ENCODE measurements at regions not wholly inside any gene's neighbourhood (a gene's known extent, or its start where the extent isn't known, plus 50 kb on each side); places are given as distances from the start of the nearest gene placed in this dataset.

DNA sequence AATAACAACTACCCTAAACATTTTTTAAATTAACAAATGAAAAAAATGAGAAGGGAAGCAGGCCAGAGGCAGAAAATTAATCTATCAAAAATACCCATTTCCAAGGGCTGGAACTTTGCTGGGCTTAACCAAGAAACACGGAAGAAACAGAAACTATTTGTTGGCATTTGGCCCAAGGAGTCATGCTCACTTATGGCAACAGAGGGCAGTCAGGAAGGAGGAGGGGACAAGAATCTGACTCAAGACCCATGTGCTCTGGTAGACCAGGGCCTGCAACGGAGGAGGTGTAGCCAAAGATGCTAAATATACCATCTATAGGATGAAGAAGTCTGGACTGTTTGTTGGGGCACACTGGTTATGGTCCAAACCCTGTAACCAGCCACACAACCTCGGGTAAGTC lies 496.7 kb downstream of the COG6 start:
- no peak for DNase-seq

DNA sequence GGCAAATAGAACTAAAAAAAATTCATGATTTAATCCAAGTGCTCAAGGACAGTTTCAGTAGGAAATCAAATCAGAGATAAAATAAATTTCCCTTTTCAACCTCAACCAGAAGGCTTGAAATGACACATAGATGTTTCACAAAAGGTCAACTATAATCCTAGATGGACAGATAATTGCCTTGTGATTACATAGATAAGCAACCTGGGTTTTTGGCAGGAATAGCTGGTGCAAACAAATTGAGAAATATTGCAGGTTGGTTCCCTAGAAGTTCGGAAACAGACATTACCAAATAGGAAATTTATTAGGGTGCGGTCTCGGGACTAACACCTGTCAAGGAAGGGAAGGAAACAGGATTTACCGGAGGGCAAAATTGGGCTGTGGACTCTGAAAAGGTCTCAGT lies 497.5 kb downstream of the COG6 start:
- DNase-seq: no peak

- DNase-seq: no peak
Observed at GRCh38 chr13:40153516-40153915, 498.1 kb downstream of the COG6 start.

DNA sequence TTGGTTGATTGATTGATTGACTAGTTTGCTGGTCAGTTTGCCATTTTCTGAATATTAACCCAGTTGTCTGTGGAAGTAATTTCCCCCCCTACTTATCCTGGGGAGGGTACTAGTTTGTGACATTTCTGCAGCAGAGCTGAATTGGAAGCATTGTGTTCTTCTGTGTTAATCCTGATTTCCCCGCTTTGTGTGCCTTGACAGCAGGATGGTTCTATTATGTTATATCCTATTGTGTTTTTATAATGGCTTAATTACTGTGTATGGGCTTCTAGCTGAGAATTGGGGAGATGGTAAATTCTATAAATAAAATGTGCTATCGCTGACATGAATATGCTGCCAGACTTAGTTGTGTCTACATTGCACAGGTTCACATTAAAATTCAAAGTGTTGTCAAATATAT lies 499.7 kb downstream of the COG6 start:
- no peak for DNase-seq

DNA sequence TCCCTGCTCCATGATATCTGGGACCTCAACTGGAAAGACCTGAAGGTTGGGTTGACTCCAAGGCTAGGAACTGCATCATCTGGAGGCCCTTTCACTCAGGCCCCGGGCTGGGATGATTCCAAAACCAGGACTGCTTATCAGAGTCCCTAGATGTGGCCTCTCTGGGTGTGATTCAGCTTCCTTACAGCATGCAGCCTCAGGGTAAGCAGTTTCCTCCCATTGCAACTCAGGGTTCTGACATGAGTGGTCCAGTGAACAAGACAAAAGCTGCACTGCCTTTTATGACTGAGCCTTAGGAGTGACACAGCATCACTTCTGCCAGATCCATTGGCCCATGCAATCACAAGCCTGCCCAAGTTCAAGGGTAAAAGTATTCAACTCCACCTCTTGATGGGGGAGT lies 502.8 kb downstream of the COG6 start:
- no peak for DNase-seq

DNA sequence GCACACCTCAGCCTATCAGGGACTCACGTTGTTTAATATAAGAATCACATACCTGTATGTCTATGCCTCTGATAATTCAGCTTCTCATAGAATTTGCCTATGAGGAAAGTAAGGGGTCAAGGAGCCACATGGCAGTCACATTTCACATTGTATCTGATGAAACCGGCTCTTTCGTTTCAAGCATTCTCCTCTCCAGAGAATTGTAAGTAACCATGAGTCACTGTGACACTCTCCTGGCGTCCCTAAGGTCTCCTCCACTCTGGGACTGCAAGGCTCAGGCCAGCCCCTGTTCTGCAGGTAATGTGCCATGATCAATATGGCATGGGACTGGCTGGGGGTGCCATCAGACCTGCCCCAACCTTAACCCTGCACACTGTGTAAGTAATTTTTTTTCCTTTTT lies 503.3 kb downstream of the COG6 start:
- no peak for DNase-seq

GRCh38 chr13:40159736-40160135 lies 504.3 kb downstream of the COG6 start:
- no peak for DNase-seq

DNA sequence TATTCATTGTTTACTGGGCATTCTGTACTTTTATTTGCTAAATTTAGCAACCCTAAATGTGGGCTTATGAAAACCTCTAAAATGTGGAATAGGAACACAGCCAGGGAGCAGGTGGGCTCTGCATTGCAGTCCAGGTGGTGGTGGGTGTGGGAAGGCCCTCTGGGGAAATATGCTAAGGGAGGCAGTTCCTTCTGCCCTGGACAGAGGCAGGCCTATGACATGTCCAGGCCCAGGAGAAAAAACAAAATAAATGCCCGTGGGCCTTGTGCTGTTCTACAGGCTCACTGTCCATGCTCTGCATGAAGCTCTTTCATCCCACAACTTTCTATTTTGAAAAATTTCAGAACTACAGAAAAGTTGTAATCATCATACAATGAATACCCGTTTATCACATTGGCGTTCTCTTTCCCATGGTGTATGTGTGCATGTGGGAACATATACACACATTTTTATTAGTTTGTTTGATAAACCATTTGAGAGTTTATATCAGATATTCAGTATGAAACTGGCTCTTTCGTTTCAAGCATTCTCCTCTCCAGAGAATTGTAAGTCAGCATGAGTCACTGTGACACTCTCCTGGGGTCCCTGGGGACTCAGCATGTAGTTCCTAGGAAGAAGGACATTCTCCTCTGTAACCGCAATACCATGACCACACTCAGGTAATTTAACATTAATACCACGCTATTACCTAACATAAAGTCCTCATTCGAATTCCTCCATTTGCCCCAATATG lies 505.3 kb downstream of the COG6 start:
- no peak for DNase-seq

DNA sequence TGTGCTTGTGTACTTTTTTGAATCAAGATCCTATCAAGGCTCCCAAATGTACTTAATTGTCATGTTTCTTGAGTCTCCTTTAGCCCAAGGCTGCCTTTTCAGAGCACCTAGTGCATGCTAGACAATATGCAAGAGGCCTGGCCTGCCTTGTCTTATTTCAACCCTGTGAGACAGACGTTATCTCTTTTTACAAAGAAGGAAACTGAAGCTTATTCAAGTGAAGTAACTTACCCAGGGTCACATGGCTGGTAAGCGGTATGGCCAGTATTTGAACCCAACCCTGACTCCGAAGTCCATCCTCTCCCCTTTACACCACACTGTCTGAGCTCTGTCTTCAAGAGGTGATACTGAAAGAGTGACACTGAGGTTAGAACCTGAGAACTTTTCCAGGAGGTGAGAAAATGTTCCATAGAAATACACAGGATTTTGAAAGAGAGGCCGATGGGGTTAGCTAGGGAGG lies 505.1 kb downstream of the FOXO1 start:
- DNase-seq: no peak

- no peak for DNase-seq
Observed at GRCh38 chr13:40161931-40162330, 504.5 kb downstream of the FOXO1 start.

- no peak for DNase-seq
Observed at GRCh38 chr13:40163066-40164000, 503.1 kb downstream of the FOXO1 start.

DNA sequence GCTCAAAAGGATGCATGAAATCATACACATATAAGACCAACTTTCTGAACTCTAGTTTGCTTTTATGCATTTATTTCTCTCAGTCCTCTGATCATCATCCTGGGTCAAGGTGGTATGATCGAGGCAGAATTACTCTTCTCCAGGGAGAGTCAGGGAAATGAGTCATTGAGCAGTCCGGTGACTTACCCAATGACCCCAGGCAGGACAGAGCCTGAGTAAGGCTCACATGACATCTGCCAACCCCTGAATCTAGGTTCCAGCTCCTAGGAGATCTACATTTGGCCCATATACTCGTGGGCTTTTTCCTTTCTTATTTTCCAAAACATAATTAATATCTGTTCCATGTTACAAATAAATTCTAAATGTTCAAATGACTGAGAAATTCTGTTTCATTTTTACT lies 502.3 kb downstream of the FOXO1 start:
- DNase-seq: no peak

DNA sequence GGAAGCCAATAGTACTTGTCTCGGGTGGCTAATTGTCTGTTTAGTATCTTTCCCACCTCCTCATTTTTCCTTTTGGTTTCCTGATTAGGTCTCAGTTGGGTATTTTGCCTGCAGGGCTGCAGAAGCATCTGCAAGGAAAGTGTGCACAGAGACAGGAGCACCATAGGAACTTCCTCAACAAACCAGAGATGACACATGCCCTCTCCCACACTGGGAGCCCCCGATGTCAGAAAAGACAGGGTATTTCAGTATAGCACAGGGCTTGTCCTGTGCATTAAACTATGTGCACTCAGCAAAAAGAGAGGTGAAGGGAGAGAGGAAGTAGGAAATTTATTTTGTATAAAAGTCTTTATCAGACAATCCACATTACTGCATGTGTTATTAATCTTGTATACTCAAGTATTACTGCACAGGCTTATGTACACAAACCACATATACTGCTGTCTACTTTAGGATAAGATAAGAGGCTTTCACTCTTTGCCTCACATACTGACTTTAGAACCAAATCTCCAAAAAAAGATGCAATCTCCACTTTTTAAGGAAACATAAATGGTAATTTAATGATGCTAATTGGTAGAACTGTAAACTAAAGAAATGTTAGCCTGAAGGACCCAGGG lies 501.0 kb downstream of the FOXO1 start:
- DNase-seq: no peak

GRCh38 chr13:40167327-40167726 lies 499.1 kb downstream of the FOXO1 start:
- no peak for DNase-seq

DNA sequence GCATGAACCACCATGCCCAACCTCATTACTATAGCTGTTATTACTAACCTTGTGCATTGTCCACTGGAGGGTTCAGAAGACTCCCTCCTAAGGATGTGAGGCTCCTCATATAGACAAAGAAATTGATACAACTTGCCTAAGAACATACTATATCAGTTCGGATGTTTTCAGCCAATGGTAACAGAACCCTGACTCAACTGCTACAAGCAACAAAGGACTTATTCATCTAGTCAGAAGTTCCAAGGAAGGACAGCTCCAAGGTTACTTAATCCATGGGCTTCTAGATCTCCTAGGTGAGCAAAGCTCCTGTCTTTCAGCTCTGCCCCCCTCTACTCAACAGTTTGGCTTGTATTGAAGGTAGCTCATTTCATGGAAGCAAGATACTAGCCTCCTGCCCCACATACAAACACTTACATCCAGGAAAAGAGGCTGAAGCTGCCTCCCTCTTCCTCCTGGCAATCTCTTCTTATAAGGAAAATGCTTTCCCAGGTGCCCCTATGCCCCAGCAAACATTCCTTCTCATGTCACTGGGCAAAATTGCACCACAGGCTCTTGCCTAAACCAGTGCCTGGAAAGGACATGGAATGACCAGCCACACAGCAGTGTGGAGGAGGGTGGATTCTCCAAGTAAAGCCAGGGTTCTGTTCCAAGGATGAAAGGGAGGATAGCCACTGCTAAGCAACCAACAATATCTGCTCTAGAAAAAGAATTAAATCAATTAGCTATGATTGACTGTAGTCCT lies 497.8 kb downstream of the FOXO1 start:
- DNase-seq: no peak

DNA sequence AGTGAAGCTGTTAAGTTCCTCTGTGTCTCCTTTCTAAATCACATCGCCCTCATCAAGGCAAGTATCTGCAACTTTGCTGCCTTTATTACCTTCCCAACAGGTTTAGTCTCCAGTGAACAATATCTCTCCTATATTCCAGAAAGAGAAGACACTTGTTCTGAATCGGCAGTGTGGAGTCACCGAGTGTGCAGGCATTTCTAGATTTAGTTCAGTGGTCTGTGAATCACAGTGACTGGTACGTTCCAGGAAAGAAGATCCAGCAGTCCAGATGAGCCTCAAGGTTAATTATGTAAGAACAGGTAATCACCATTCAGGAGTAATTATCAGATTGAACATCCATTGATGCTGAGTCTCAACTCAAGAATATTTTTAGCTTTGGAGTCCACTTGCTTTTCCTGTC lies 497.0 kb downstream of the FOXO1 start:
- DNase-seq: no peak

GRCh38 chr13:40170091-40170490 lies 496.4 kb downstream of the FOXO1 start:
- DNase-seq: no peak

- DNase-seq: no peak
Observed at GRCh38 chr13:40170982-40171381, 495.5 kb downstream of the FOXO1 start.

GRCh38 chr13:40171566-40171965 lies 494.9 kb downstream of the FOXO1 start:
- no peak for DNase-seq

- DNase-seq: no peak
Observed at GRCh38 chr13:40172149-40172591, 494.3 kb downstream of the FOXO1 start.

GRCh38 chr13:40172878-40173277 lies 493.6 kb downstream of the FOXO1 start:
- no peak for DNase-seq

- DNase-seq: no peak
Observed at GRCh38 chr13:40175639-40176038, 490.8 kb downstream of the FOXO1 start.

- no peak for DNase-seq
Observed at GRCh38 chr13:40176242-40176641, 490.2 kb downstream of the FOXO1 start.
